ENCODE measurements at regions not wholly inside any gene's neighbourhood (a gene's known extent, or its start where the extent isn't known, plus 50 kb on each side); places are given as distances from the start of the nearest gene placed in this dataset.
"Not testable (repeated sequence)": the region's sequence is repeated elsewhere in the genome, so short reads cannot be mapped to it uniquely, and the experiment has no call there.

- CTCF ChIA-PET = no interaction called here
- no peak for FAIRE-seq
- Histone ChIP-seq H3K9me3 (peaks cover 9% of the 10 kb centered on the region; the same call in 2 of the 3 replicates), H3K27ac (peak overlapping the region in 1 of 2 experiments; percentile 68; a peak in 2 of 6 replicates), H3K4me3 (no peak overlapping the region), H3K4me1 (peaks cover 15% of the 10 kb centered on the region; the same call in 1 of the 3 replicates), H3K4me2 (peak overlapping the region; percentile 46)
- TF ChIP-seq CEBPB (IDR thresholded peaks at IDR 0.05) (peak; percentile 69 to 86), JUN (IDR thresholded peaks at IDR 0.05) (peak; percentile 53 to 63; a peak in 4 of 5 replicates), EP300 (IDR thresholded peaks at IDR 0.05) (peak; percentile 67 to 87; a peak in 3 of 5 replicates), FOSB (CRISPR knock-in tag; IDR thresholded peaks at IDR 0.05) (no peak), BCL3 (IDR thresholded peaks at IDR 0.05) (no peak; the same call in 2 of the 3 replicates), JUNB (IDR thresholded peaks at IDR 0.05) (peak; percentile 83), FOSL2 (IDR thresholded peaks at IDR 0.05) (peak; percentile 58; the same call in 1 of the 2 replicates), FOSL2 (CRISPR knock-in tag; IDR thresholded peaks at IDR 0.05) (peak; percentile 84), PBX3 (IDR thresholded peaks at IDR 0.05) (no peak), EHMT2 (IDR thresholded peaks at IDR 0.05; ENCODE audit: low read depth) (no peak), GATA3 (IDR thresholded peaks at IDR 0.05; ENCODE audit: borderline replicate concordance) (peak; percentile 86), SMC3 (IDR thresholded peaks at IDR 0.05) (0 out of 3 replicates have a peak, but pooled peaks have one; percentile 10), RAD21 (conservative IDR thresholded peaks at IDR 0.05 in 1 of 2, IDR thresholded peaks at IDR 0.05 in 1 of 2) (0 out of 5 replicates have a peak, but pooled peaks of 1 of the 2 experiments have one; percentile 28)
- TF ChIP-seq, protein P1, sequence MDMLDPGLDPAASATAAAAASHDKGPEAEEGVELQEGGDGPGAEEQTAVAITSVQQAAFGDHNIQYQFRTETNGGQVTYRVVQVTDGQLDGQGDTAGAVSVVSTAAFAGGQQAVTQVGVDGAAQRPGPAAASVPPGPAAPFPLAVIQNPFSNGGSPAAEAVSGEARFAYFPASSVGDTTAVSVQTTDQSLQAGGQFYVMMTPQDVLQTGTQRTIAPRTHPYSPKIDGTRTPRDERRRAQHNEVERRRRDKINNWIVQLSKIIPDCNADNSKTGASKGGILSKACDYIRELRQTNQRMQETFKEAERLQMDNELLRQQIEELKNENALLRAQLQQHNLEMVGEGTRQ (IDR thresholded peaks at IDR 0.05) = no peak
- POLR2A ChIA-PET = no interaction called here
- DNase-seq (ENCODE audit: low read depth in 1 of 2, low spot score in 1 of 2) = peak; percentile 44 to 84
- ATAC-seq = peak; percentile 100
- 0% methylated on average over 3 of the region's 3 CpGs for WGBS (ENCODE audit: missing lambda C conversion rate)
Observed at GRCh38 chr4:28287831-28288233, 1427.2 kb downstream of the STIM2 start.

GRCh38 chr4:28296239-28296638, 1435.6 kb downstream of the STIM2 start:
- no peaks in the 10 kb centered on the region for H3K9me3 ChIP-seq
- CTCF ChIA-PET = interaction anchor here (0.6 kb wide), 1 partner anchor 14 kb away, joined by 3 read pairs; no protein-coding TSS in a partner anchor
- no peak overlapping the region for H3K27ac ChIP-seq
- no peak overlapping the region for H3K4me2 ChIP-seq
- 67% methylated on average over 1 of the region's 1 CpG for WGBS (ENCODE audit: missing lambda C conversion rate)
- ATAC-seq = no peak
- no peaks in the 10 kb centered on the region for H3K4me1 ChIP-seq
- H3K4me3 ChIP-seq = no peak overlapping the region
- no peak for TF ChIP-seq RCOR1 (IDR thresholded peaks at IDR 0.05; ENCODE audit: low read depth, low read length)
- POLR2A ChIA-PET = no interaction called here
- no peak for FAIRE-seq
- DNase-seq (ENCODE audit: low read depth in 1 of 2, low spot score in 1 of 2) = no peak

DNA sequence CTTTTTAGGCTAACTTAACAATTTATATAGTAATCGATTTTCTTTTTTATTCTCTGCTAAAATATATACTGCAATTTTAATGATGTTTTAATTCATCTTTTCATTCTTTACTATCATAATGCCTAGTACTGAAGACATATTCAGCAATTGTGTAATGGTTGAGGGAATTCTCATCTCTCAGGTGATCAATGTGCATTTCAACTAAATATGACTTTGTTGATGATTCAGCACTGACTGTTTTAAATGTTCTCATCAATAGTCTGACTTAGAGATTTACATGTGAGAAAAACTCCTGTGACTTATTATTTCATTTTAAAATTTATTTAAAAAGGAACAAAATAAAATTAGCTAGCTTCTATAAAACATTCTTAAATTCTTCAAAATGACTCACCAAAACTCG, 1450.3 kb downstream of the STIM2 start:
- DNase-seq (ENCODE audit: low read depth in 1 of 2, low spot score in 1 of 2) = no peak
- 61% methylated on average over 2 of the region's 2 CpGs for WGBS (ENCODE audit: missing lambda C conversion rate)

GRCh38 chr4:28312497-28312896, 1451.9 kb downstream of the STIM2 start:
- ATAC-seq; CTCF ChIA-PET; POLR2A ChIA-PET; H3K27ac ChIP-seq; H3K9me3 ChIP-seq; DNase-seq (ENCODE audit: low read depth in 1 of 2, low spot score in 1 of 2); H3K4me2 ChIP-seq; FAIRE-seq; H3K4me3 ChIP-seq: not testable (repeated sequence)
- peaks cover 19% of the 10 kb centered on the region; the same call in 2 of the 3 replicates for H3K4me1 ChIP-seq
- WGBS (ENCODE audit: missing lambda C conversion rate) = 69% methylated on average over 8 of the region's 11 CpGs

More for the DNA sequence above, 1450.3 kb downstream of the STIM2 start:
- H3K4me2 ChIP-seq = no peak overlapping the region
- H3K4me1 ChIP-seq = peaks cover 19% of the 10 kb centered on the region; the same call in 2 of the 3 replicates
- H3K9me3 ChIP-seq = no peaks in the 10 kb centered on the region
- no peak overlapping the region for H3K4me3 ChIP-seq
- TF ChIP-seq FOXS1 (CRISPR knock-in tag; IDR thresholded peaks at IDR 0.05) (no peak), CBX2 (IDR thresholded peaks at IDR 0.05; ENCODE audit: borderline replicate concordance, low read depth) (no peak), SREBF2 (IDR thresholded peaks at IDR 0.05) (no peak), FOSB (CRISPR knock-in tag; IDR thresholded peaks at IDR 0.05) (no peak), CBX8 (IDR thresholded peaks at IDR 0.05) (no peak), HES2 (IDR thresholded peaks at IDR 0.05) (no peak), CTCF (IDR thresholded peaks at IDR 0.05) (no peak), RCOR1 (IDR thresholded peaks at IDR 0.05; ENCODE audit: low read depth, low read length) (no peak), POLR2AphosphoS2 (conservative IDR thresholded peaks at IDR 0.05; ENCODE audit: low read length) (no peak)
- TF ChIP-seq, protein P2, sequence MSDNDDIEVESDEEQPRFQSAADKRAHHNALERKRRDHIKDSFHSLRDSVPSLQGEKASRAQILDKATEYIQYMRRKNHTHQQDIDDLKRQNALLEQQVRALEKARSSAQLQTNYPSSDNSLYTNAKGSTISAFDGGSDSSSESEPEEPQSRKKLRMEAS (IDR thresholded peaks at IDR 0.05) = no peak
- ChIA-PET CTCF (no interaction called here), POLR2A (no interaction called here)
- no peak for ATAC-seq
- no peak overlapping the region for H3K27ac ChIP-seq
- no peak for FAIRE-seq
